Heart left ventricle (tissue), 16 donors: ENCODE measurements at regions not wholly inside any gene's neighbourhood (a gene's known extent, or its start where the extent isn't known, plus 50 kb on each side); places are given as distances from the start of the nearest gene placed in this dataset.

ENCODE experiments used
- ATAC-seq, 4 donors: fragments of 200-7000 bp; cut with Tn5 transposase; one replicate each; pipeline ENCODE4 v1.9.1; 2020 to 2022; ENCODE audit warnings: moderate library complexity in 4 of 4, mild to moderate bottlenecking in 3 of 4, moderate number of reproducible peaks in 1 of 4
- DNase-seq, 5 donors: peaks; one replicate each; pipeline ENCODE4 v3.0.0-alpha.2; 2020
- H3K27ac ChIP-seq, 12 donors: fragments of 200-600 bp; sonication (generic) in 4 of 12; one replicate each; pipeline versions ENCODE4 v1.5.0 to v1.8.0; 2016 to 2022; ENCODE audit warnings: mild to moderate bottlenecking in 2 of 12
- H3K27me3 ChIP-seq, 9 donors: fragments of 200-600 bp; sonication (generic) in 2 of 9; one replicate each; pipeline versions ENCODE4 v1.5.1 to v1.8.0; 2016 to 2022; ENCODE audit warnings: mild to moderate bottlenecking in 3 of 9
- H3K36me3 ChIP-seq, 9 donors: fragments of 200-600 bp; sonication (generic) in 2 of 9; one replicate each; pipeline versions ENCODE4 v1.5.0 to v1.8.0; 2018 to 2022; ENCODE audit warnings: mild to moderate bottlenecking in 2 of 9
- H3K4me1 ChIP-seq, 12 donors: fragments of 200-600 bp; sonication (generic) in 4 of 12; one replicate each; pipeline versions ENCODE4 v1.5.0 to v1.8.0; 2016 to 2022; ENCODE audit warnings: mild to moderate bottlenecking in 3 of 12
- H3K4me3 ChIP-seq, 12 donors: fragments of 200-600 bp; sonication (generic) in 4 of 12; one replicate each; pipeline versions ENCODE4 v1.5.0 to v1.8.0; 2017 to 2022; ENCODE audit warnings: mild to moderate bottlenecking in 9 of 12, moderate library complexity in 4 of 12
- H3K9me3 ChIP-seq, 12 donors: fragments of 200-600 bp; sonication (generic) in 4 of 12; one replicate each; pipeline versions ENCODE4 v1.5.0 to v1.8.0; 2016 to 2022; ENCODE audit warnings: mild to moderate bottlenecking in 1 of 12
- CTCF ChIP-seq, 12 donors: fragments of 200-600 bp; sonication (generic) in 4 of 12; IDR thresholded peaks; one replicate each; pipeline versions ENCODE4 v1.5.0 to v1.8.0; 2018 to 2022; ENCODE audit warnings: antibody characterized with exemption in 12 of 12, mild to moderate bottlenecking in 5 of 12
- POLR2A ChIP-seq, 2 donors: fragments of 450-650 bp; IDR thresholded peaks; one replicate each; pipeline ENCODE4 v1.6.1; 2017; ENCODE audit warnings: antibody characterized with exemption in 2 of 2, mild to moderate bottlenecking in 2 of 2, moderate library complexity in 2 of 2
- WGBS, 4 donors: extraction: QIAGEN DNeasy Blood & Tissue Kit in 2 of 4; methylation state at CpG; one replicate each; pipeline versions ENCODE4 v1.1.5 to v1.1.7; 2013 to 2018; 5-methylcytosine and 5-hydroxymethylcytosine counted together
- intact Hi-C, 10 donors: fragments of 100-400 bp; cut with DNase I; formaldehyde crosslinking; loops; one replicate each; pipeline versions ENCODE4 v1.11.1 to v1.14.2; 2022
- donor health status: ischemic (EF 13 %, LVEDD 7.1; RV severe dilation, severe dysfunction).
- donor health status: healthy with polysubstance abuse.
- donor health status: DM: no; HTN: yes; CAD: no.
- donor health status: DM: no; HTN: no; CAD: no.
- donor health status: ischemic (EF 25% LVEDD 6.9; RV normal size, moderate dysfunction).
- donor health status: ischemic (EF 25% LVEDD 5.7; RV mildly dilated, moderate dysfunction).
- donor health status: healthy.
- donor health status: DM: yes; HTN: yes; CAD: no.
- donor health status: ischemic (EF 35%, LVEDD 5.7; RV mildly dilated, moderate dysfunction).
- donor health status: nonischemic (EF 11% LVEDD 7.7; RV severe dilation, severe dysfunction).
- donor health status: DM: yes; HTN: yes; CAD: no.
- donor health status: PGD.
- donor health status: ischemic (EF 29% LVEDD 5.4; RV normal size, mild dysfunction).
- donor health status: nonischemic (EF 23%, LVEDD 6.1; RV moderate dilation, normal function).

DNA sequence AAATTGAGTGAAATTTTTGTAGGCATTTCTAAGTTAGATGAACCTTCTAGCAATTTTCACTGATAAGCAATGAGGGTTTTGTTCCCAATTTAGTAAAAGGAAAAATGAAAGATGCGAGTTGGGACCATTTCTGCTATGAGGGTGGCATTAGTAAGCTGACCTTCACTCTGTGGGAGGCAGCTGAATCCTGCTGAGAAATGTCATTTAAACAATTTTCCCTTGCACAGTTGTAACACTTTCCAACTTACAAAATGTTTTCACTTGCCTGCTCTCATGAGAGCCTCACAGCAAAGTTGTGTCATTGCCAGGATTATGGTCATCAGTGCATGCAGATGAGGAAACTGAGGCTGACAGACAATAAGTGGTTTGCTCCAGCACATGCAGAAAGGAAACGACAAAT lies 527.7 kb downstream of the TNS1 start:
- intact Hi-C loops = no loop called here
- ATAC-seq = no peak
- no peak for DNase-seq
- Histone ChIP-seq H3K9me3 (no peaks in the 10 kb centered on the region), H3K36me3 (no peaks in the 10 kb centered on the region), H3K4me1 (peaks cover 0 to 8% (median 0%) of the 10 kb centered on the region in 12 donors), H3K4me3 (no peak overlapping the region), H3K27me3 (no peaks in the 10 kb centered on the region), H3K27ac (no peak overlapping the region)
- TF ChIP-seq CTCF (IDR thresholded peaks at IDR 0.05) (no peak), POLR2A (IDR thresholded peaks at IDR 0.05) (no peak)
- WGBS, 4 donors = 94 to 100% (median 95%) methylated on average over 2 of the region's 2 CpGs

DNA sequence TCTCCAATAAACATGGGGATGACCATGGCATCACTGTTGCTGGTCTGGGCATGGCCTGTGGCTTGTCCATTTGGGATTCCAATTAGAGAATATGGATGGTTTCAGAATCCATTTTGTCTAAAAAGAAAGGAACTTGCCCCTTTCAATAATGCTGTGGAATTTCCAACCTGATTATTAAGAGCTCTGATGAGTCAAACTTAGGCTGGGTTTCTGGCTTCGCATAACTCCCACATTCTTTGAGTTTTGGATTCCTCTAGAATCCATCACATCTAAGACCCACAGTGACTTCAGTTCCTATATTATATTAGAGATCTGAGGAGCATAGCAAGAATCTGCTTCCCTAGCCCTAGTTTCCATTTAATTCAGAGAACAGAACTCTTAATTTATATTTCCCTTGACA lies 531.5 kb downstream of the TNS1 start:
- TF ChIP-seq POLR2A (IDR thresholded peaks at IDR 0.05) = no peak
- TF ChIP-seq CTCF (IDR thresholded peaks at IDR 0.05) = no peak
- Histone ChIP-seq H3K36me3 (no peaks in the 10 kb centered on the region), H3K4me3 (no peak overlapping the region), H3K9me3 (no peaks in the 10 kb centered on the region), H3K27ac (no peak overlapping the region), H3K27me3 (no peaks in the 10 kb centered on the region), H3K4me1 (no peaks in the 10 kb centered on the region)
- ATAC-seq (no peak), DNase-seq (no peak)
- 92 to 96% (median 95%) methylated on average over 1 of the region's 1 CpG for WGBS, 4 donors
- intact Hi-C loops = no loop called here

DNA sequence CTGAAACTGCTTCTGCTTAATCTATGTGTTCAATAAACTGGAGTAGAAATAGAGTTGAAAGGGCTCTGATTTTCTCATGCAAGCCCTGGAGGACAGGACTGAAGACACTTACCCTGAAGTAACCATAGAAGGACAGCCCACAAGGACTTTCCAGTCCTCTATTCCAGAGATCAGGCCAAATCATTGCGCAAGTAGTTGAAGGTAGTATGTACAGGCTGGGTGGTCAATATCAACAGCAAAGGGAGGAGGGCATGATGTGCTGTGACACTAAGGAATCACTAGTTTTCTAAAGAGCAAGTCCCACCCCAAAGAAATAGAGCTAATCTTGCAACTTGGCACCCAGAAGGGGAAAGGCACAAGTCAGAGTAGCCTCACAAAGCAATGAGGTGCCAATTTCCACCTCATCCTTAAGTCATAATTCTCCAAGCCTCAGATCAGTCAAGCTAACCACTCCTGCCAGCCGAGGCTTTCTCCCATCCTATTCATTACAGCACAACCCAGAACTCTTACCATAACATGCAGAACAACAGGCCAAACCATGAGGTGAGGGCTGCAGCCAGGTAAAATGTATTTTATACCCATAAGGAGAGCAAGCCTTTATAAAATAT lies 533.5 kb downstream of the TNS1 start:
- no peak for TF ChIP-seq POLR2A (IDR thresholded peaks at IDR 0.05)
- no peak for TF ChIP-seq CTCF (IDR thresholded peaks at IDR 0.05)
- ATAC-seq = no peak
- no peak for DNase-seq
- H3K4me1 ChIP-seq = no peaks in the 10 kb centered on the region
- H3K36me3 ChIP-seq = no peaks in the 10 kb centered on the region
- WGBS, 4 donors = 90 to 100% (median 94%) methylated on average over 2 of the region's 2 CpGs
- no peak overlapping the region for H3K27ac ChIP-seq
- intact Hi-C loops = no loop called here
- no peaks in the 10 kb centered on the region for H3K27me3 ChIP-seq
- no peaks in the 10 kb centered on the region for H3K9me3 ChIP-seq
- no peak overlapping the region for H3K4me3 ChIP-seq

GRCh38 chr2:217468042-217468830 lies 534.6 kb downstream of the TNS1 start:
- TF ChIP-seq POLR2A (IDR thresholded peaks at IDR 0.05) (no peak), CTCF (IDR thresholded peaks at IDR 0.05) (no peak)
- no peak overlapping the region for H3K4me3 ChIP-seq
- WGBS, 4 donors = 82 to 92% (median 91%) methylated on average over 2 of the region's 2 CpGs
- no peaks in the 10 kb centered on the region for H3K36me3 ChIP-seq
- intact Hi-C loops = no loop called here
- H3K27me3 ChIP-seq = no peaks in the 10 kb centered on the region
- no peaks in the 10 kb centered on the region for H3K4me1 ChIP-seq
- H3K27ac ChIP-seq = no peak overlapping the region
- ATAC-seq (no peak), DNase-seq (no peak)
- no peaks in the 10 kb centered on the region for H3K9me3 ChIP-seq
